Coronary artery (tissue), 2 donors: ENCODE measurements at regions not wholly inside any gene's neighbourhood (a gene's known extent, or its start where the extent isn't known, plus 50 kb on each side); places are given as distances from the start of the nearest gene placed in this dataset.

Experiments
- DNase-seq: peaks from one replicate; pipeline ENCODE4 v3.0.0-alpha.2; 2017; ENCODE audit warnings: low spot score
- H3K27ac ChIP-seq, 2 donors: fragments of 200-600 bp; sonication (generic); one replicate each; pipeline ENCODE4 v1.5.1; 2016 to 2019
- H3K4me3 ChIP-seq: fragments of 200-600 bp; sonication (generic); 2 replicates; pipeline ENCODE4 v1.5.1; 2016; ENCODE audit warnings: mild to moderate bottlenecking, moderate library complexity
- CTCF ChIP-seq: fragments of 200-600 bp; sonication (generic); IDR thresholded peaks from one replicate; pipeline ENCODE4 v1.5.1; 2019; ENCODE audit warnings: antibody characterized with exemption

- no peak overlapping the region for H3K27ac ChIP-seq
- H3K4me3 ChIP-seq = no peak overlapping the region
- TF ChIP-seq CTCF = no peak
- no peak for DNase-seq
Observed at GRCh38 chr3:153252963-153253362, 90.9 kb downstream of the RAP2B start.

- TF ChIP-seq CTCF = no peak
- H3K4me3 ChIP-seq = no peak overlapping the region
Observed at GRCh38 chr3:153254361-153254760, 92.3 kb downstream of the RAP2B start.

GRCh38 chr3:153257673-153258351 is 95.8 kb downstream of the RAP2B start:
- no peak for TF ChIP-seq CTCF
- DNase-seq = no peak
- Histone ChIP-seq H3K27ac (no peak overlapping the region), H3K4me3 (no peak overlapping the region)

More at GRCh38 chr3:153254361-153254760, 92.3 kb downstream of the RAP2B start:
- DNase-seq = no peak
- H3K27ac ChIP-seq = no peak overlapping the region

- DNase-seq = no peak
- Histone ChIP-seq H3K27ac (no peak overlapping the region), H3K4me3 (no peak overlapping the region)
- TF ChIP-seq CTCF = no peak
Observed at GRCh38 chr3:153259956-153260355, 97.9 kb downstream of the RAP2B start.

- Histone ChIP-seq H3K27ac (no peak overlapping the region), H3K4me3 (no peak overlapping the region)
- DNase-seq = no peak
- no peak for TF ChIP-seq CTCF
Observed at GRCh38 chr3:153260681-153261080, 98.7 kb downstream of the RAP2B start.

- Histone ChIP-seq H3K4me3 (no peak overlapping the region), H3K27ac (no peak overlapping the region)
- no peak for TF ChIP-seq CTCF
- DNase-seq = no peak
Observed at GRCh38 chr3:153266619-153267018, 104.6 kb downstream of the RAP2B start.

- no peak for DNase-seq
- no peak overlapping the region for H3K4me3 ChIP-seq
- H3K27ac ChIP-seq = no peak overlapping the region
- TF ChIP-seq CTCF = no peak
Observed at GRCh38 chr3:153268564-153269279, 106.7 kb downstream of the RAP2B start.
